ENCODE measurements at regions not wholly inside any gene's neighbourhood (a gene's known extent, or its start where the extent isn't known, plus 50 kb on each side); places are given as distances from the start of the nearest gene placed in this dataset.

GRCh38 chr2:62347563-62348270 lies 151.8 kb downstream of the B3GNT2 start:
- H3K27me3 ChIP-seq (ENCODE audit: control insufficient read depth, insufficient read depth, low read length) = peaks cover 3% of the 10 kb centered on the region; the same call in 1 of the 2 replicates
- H4K91ac ChIP-seq (ENCODE audit: insufficient read depth, low read depth, low read length) = no peak overlapping the region
- intact Hi-C loops (cut with micrococcal nuclease) (no loop called here), dilution Hi-C loops (cut with HindIII; ENCODE audit: low sequenced_read_pairs, unreplicated experiment) (no loop called here), in situ Hi-C loops (cut with MboI; ENCODE audit: low sequenced_read_pairs) (no loop called here)
- no peak overlapping the region for H3K23ac ChIP-seq (ENCODE audit: low read depth, low read length)
- no peak overlapping the region for H2BK5ac ChIP-seq (ENCODE audit: low read depth, low read length, poor library complexity, severe bottlenecking)
- no peak overlapping the region for H3K27ac ChIP-seq (ENCODE audit: insufficient read depth, low read length)
- H3K9me3 ChIP-seq (ENCODE audit: control insufficient read depth, insufficient read depth, low read length) = no peaks in the 10 kb centered on the region
- H2BK120ac ChIP-seq (ENCODE audit: low read depth, low read length) = no peak overlapping the region
- no peak overlapping the region for H2BK20ac ChIP-seq (ENCODE audit: low read depth, low read length)
- no peaks in the 10 kb centered on the region for H4K20me1 ChIP-seq (ENCODE audit: insufficient read depth, low read length)
- no TSS peak for BruUV-seq (replicated peaks)
- DNase-seq (no peak), ATAC-seq (ENCODE audit: low read depth) (no peak)
- WGBS, 2 experiments (ENCODE audit: extremely low coverage in 2 of 2, insufficient read length in 1 of 2) = no CpG with 5 or more reads among the region's 7 CpGs
- no peak overlapping the region for H3K4me2 ChIP-seq (ENCODE audit: low read depth, low read length)
- H4K8ac ChIP-seq (ENCODE audit: low read depth in 2 of 2, low read length in 2 of 2) = no peak overlapping the region
- no peak overlapping the region for H3K9ac ChIP-seq (ENCODE audit: low read depth, low read length)
- no peak overlapping the region for H2AK9ac ChIP-seq (replicated peaks; ENCODE audit: low read depth, low read length, poor library complexity)
- H3K18ac ChIP-seq (ENCODE audit: low read depth, low read length) = no peak overlapping the region
- H2BK15ac ChIP-seq (ENCODE audit: low read depth, low read length) = no peak overlapping the region
- TF ChIP-seq MXI1 (IDR thresholded peaks at IDR 0.05; ENCODE audit: borderline replicate concordance, low read depth, low read length) (no peak), NFE2L2 (IDR thresholded peaks at IDR 0.05; ENCODE audit: low read depth, low read length) (no peak), MAFK (IDR thresholded peaks at IDR 0.05; ENCODE audit: low read depth, low read length) (no peak), RCOR1 (IDR thresholded peaks at IDR 0.05; ENCODE audit: insufficient replicate concordance, low read length) (no peak), POLR2A (IDR thresholded peaks at IDR 0.05; ENCODE audit: low read depth, low read length) (no peak), MAZ (IDR thresholded peaks at IDR 0.05; ENCODE audit: borderline replicate concordance, low read depth, low read length) (no peak)
- H3K4me3 ChIP-seq (ENCODE audit: insufficient read depth, low read depth, low read length) = no peak overlapping the region
- H3K4me1 ChIP-seq (ENCODE audit: control insufficient read depth, insufficient read depth, low read length) = no peaks in the 10 kb centered on the region
- POLR2A ChIA-PET (ENCODE audit: unreplicated experiment) = no interaction called here
- no peak overlapping the region for H3K14ac ChIP-seq (replicated peaks; ENCODE audit: low read depth, low read length)
- no peak overlapping the region for H2AK5ac ChIP-seq (ENCODE audit: low read depth, low read length)
- H3K36me3 ChIP-seq (ENCODE audit: control insufficient read depth, insufficient read depth, low read length) = no peaks in the 10 kb centered on the region
- H4K5ac ChIP-seq (ENCODE audit: low read depth, low read length) = no peak overlapping the region
- H3K4ac ChIP-seq (ENCODE audit: low read depth, low read length) = no peak overlapping the region
- no peaks in the 10 kb centered on the region for H3K9me1 ChIP-seq (ENCODE audit: insufficient read depth, low read length)
- no peaks in the 10 kb centered on the region for H3K79me1 ChIP-seq (ENCODE audit: low read depth in 1 of 2, low read length in 2 of 2)
- no peak overlapping the region for H2AFZ ChIP-seq (replicated peaks; ENCODE audit: low read length, poor library complexity)
- no peak overlapping the region for H3K56ac ChIP-seq (ENCODE audit: extremely low read depth, insufficient read depth, low read length)
- CTCF ChIA-PET = interaction anchor here (0.6 kb wide), 1 partner anchor 33 kb away, joined by 3 read pairs; no protein-coding TSS in a partner anchor

Data from IMR-90 (cell line).